Right atrium auricular region (tissue), 2 donors: ENCODE measurements at regions not wholly inside any gene's neighbourhood (a gene's known extent, or its start where the extent isn't known, plus 50 kb on each side); places are given as distances from the start of the nearest gene placed in this dataset.

Experiments
- DNase-seq: peaks from one replicate; pipeline ENCODE4 v3.0.0-alpha.2; 2019; ENCODE audit warnings: low spot score
- H3K27ac ChIP-seq, 2 donors: fragments of 200-600 bp; sonication (generic); 1 replicate in 1 of 2; 2 replicates in 1 of 2; pipeline ENCODE4 v1.5.1; 2016 to 2019
- H3K27me3 ChIP-seq, 2 donors: fragments of 200-600 bp; sonication (generic); one replicate each; pipeline versions ENCODE4 v1.5.1 to v1.6.0; 2017 to 2019
- H3K36me3 ChIP-seq: fragments of 200-600 bp; sonication (generic); one replicate; pipeline ENCODE4 v1.5.1; 2016
- H3K4me1 ChIP-seq, 2 donors: fragments of 200-600 bp; sonication (generic); one replicate each; pipeline versions ENCODE4 v1.5.1 to v1.6.0; 2017 to 2019
- H3K4me3 ChIP-seq, 2 donors: fragments of 200-600 bp; sonication (generic); 1 replicate in 1 of 2; 2 replicates in 1 of 2; pipeline ENCODE4 v1.5.1; 2017 to 2019; ENCODE audit warnings: mild to moderate bottlenecking in 1 of 2, moderate library complexity in 1 of 2
- H3K9me3 ChIP-seq, 2 donors: fragments of 200-600 bp; sonication (generic); one replicate each; pipeline ENCODE4 v1.5.1; 2019
- TF ChIP-seq, protein P1 (sequence below), 2 donors: fragments of 200-600 bp; sonication (generic); IDR thresholded peaks; one replicate each; pipeline ENCODE4 v1.5.1; 2019; ENCODE audit warnings: antibody characterized with exemption in 2 of 2

DNA sequence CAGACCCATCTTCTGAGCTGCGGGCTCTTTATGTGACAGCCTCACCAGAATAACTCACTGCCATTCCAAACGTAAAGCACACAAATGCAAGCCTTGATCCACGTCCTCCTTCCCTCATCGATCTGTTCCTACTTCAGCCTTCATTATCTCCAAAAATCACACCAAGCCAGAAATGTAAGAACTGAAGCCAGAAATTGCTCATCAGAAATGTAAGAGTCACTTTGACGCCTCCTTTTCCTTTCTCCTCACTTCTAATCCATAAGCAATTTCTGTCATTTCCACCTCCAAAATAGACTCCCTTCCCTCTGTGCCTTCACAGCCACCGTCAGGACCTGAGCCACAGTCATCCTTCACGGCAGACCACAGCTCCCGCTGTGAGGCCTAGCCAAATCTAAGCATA lies 387.3 kb upstream of the B3GAT1 start:
- Histone ChIP-seq H3K36me3 (no peaks in the 10 kb centered on the region), H3K4me1 (no peaks in the 10 kb centered on the region), H3K4me3 (no peak overlapping the region), H3K27me3 (no peaks in the 10 kb centered on the region), H3K27ac (no peak overlapping the region), H3K9me3 (no peaks in the 10 kb centered on the region)
- no peak for DNase-seq
- TF ChIP-seq, protein P1, sequence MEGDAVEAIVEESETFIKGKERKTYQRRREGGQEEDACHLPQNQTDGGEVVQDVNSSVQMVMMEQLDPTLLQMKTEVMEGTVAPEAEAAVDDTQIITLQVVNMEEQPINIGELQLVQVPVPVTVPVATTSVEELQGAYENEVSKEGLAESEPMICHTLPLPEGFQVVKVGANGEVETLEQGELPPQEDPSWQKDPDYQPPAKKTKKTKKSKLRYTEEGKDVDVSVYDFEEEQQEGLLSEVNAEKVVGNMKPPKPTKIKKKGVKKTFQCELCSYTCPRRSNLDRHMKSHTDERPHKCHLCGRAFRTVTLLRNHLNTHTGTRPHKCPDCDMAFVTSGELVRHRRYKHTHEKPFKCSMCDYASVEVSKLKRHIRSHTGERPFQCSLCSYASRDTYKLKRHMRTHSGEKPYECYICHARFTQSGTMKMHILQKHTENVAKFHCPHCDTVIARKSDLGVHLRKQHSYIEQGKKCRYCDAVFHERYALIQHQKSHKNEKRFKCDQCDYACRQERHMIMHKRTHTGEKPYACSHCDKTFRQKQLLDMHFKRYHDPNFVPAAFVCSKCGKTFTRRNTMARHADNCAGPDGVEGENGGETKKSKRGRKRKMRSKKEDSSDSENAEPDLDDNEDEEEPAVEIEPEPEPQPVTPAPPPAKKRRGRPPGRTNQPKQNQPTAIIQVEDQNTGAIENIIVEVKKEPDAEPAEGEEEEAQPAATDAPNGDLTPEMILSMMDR (IDR thresholded peaks at IDR 0.05): no peak

DNA sequence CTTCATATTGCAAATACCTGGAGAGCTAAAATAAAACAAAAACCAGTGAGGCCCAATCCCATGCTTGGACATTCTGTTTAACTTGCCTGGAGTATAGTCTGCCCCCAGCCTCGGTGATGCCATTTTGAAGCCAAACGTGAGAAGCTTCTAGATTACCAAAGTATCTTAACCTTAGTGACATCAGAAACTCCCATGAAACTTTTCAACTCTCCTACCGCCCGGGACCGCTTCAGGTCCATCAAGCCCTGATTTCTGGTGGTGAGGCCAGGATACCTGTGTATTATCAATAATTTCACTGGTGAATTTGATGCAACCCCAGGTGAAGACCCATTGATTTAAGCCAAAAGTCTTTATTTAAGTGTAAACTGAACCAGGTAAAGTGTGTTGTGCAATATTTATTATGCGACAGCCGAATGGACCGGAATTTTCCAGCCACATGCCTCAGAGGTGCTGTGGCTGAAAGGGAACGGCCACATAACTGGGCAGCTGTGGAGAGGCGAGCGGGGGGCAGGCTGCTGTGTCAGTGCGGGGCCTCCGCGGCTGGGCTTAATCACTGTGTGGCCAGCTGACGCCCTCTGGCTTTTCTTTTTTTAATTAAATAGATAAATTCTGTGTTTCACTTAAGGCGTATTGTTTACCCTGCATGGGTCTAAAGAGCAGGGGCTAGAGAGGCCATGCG lies 385.5 kb upstream of the B3GAT1 start:
- no peaks in the 10 kb centered on the region for H3K9me3 ChIP-seq
- no peak for DNase-seq
- TF ChIP-seq, protein P1 (IDR thresholded peaks at IDR 0.05): no peak
- H3K4me3 ChIP-seq: no peak overlapping the region
- H3K27me3 ChIP-seq: peaks cover 0 to 3% of the 10 kb centered on the region in 2 donors
- H3K36me3 ChIP-seq: no peaks in the 10 kb centered on the region
- H3K27ac ChIP-seq: no peak overlapping the region
- H3K4me1 ChIP-seq: no peaks in the 10 kb centered on the region

DNA sequence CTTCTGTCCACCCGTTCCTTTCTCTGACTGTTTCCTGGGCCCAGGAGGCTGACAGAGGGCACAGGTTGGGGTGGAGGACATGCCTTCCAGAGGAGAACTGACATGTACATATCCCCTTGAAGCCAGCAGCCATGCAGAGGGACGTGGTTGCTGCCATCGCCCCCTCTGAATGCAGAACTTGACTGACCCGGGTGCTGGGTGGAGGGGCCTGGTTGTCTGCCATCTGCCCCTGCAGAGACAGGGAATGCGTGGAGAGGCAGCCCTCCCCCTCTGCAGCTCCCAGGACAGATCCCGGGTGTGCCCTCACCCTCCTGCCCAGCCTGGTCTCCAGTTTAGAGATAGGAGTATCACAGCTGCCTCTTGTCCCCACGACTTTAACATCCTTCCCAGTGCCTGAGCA lies 383.0 kb upstream of the B3GAT1 start:
- H3K36me3 ChIP-seq: no peaks in the 10 kb centered on the region
- H3K27me3 ChIP-seq: peaks cover 0 to 3% of the 10 kb centered on the region in 2 donors
- no peak overlapping the region for H3K27ac ChIP-seq
- H3K4me3 ChIP-seq: no peak overlapping the region
- no peaks in the 10 kb centered on the region for H3K9me3 ChIP-seq
- no peak for DNase-seq
- no peaks in the 10 kb centered on the region for H3K4me1 ChIP-seq
- TF ChIP-seq, protein P1 (IDR thresholded peaks at IDR 0.05): no peak

DNA sequence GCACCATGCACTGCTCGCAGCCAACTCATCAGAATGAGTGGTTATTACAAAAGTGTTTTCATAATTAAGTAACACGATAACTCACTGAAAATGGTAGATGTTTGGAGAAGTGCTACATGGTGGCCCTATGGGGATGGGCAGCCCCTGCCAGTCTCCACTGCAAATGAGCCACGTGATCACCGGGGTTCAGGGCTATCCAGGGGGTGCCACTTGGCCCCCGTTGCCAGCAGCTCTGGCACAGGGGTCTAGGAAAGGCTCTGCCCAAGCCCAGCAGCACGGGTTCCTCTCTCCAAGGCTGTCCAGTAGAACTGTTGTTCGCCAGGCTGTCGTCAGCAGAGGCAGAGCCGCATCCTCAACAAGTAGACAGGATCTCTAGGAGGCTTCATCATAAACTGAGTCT lies 382.1 kb upstream of the B3GAT1 start:
- DNase-seq: no peak
- Histone ChIP-seq H3K36me3 (no peaks in the 10 kb centered on the region), H3K27me3 (peaks cover 0 to 3% of the 10 kb centered on the region in 2 donors), H3K9me3 (no peaks in the 10 kb centered on the region), H3K4me3 (no peak overlapping the region), H3K4me1 (no peaks in the 10 kb centered on the region), H3K27ac (no peak overlapping the region)
- TF ChIP-seq, protein P1 (IDR thresholded peaks at IDR 0.05): no peak

DNA sequence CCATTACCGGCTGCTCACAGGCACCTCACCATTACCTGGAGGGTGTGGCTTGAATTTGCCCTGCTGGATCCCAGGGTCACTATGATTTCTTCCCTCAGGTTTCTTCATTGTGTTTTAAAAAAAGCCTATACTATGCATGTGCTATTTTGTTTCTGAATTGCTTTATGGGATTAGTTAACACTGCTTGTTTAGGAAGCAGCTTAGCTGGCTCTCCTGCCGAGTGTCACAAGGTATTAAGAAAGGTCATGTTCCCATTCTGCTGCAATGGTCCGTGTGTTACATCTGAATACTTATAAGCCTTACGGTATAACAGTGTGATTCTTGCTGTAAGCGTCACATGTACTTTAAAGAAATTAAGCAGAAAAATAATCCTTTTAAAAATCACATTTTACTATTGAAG lies 380.6 kb upstream of the B3GAT1 start:
- no peak overlapping the region for H3K4me3 ChIP-seq
- DNase-seq: no peak
- no peaks in the 10 kb centered on the region for H3K9me3 ChIP-seq
- no peak overlapping the region for H3K27ac ChIP-seq
- H3K27me3 ChIP-seq: peaks cover 0 to 3% of the 10 kb centered on the region in 2 donors
- H3K36me3 ChIP-seq: no peaks in the 10 kb centered on the region
- H3K4me1 ChIP-seq: no peaks in the 10 kb centered on the region
- TF ChIP-seq, protein P1 (IDR thresholded peaks at IDR 0.05): no peak

DNA sequence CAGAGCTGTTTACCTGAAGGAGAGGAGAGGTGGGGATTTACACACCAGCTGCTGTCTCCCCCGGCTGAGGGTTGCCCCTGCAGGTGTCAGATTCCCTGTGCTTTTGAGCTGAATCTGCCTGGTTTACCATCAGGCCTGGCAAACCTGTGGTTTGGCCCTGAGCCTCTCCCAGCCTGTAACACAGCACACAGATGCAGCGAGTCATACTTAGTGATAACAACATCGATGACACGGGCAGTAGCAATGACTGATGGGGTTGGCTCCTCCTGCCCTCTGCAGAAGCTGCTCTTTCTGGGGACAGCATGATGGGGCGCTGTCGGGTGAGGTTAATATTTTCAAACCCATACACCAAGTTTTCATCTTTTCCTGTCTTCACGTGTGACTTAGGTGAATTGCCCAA lies 380.0 kb upstream of the B3GAT1 start:
- H3K36me3 ChIP-seq: no peaks in the 10 kb centered on the region
- TF ChIP-seq, protein P1 (IDR thresholded peaks at IDR 0.05): no peak
- H3K4me1 ChIP-seq: no peaks in the 10 kb centered on the region
- H3K4me3 ChIP-seq: no peak overlapping the region
- no peaks in the 10 kb centered on the region for H3K9me3 ChIP-seq
- peaks cover 0 to 3% of the 10 kb centered on the region in 2 donors for H3K27me3 ChIP-seq
- DNase-seq: no peak
- no peak overlapping the region for H3K27ac ChIP-seq
